ENCODE measurements at regions not wholly inside any gene's neighbourhood (a gene's known extent, or its start where the extent isn't known, plus 50 kb on each side); places are given as distances from the start of the nearest gene placed in this dataset.

DNA sequence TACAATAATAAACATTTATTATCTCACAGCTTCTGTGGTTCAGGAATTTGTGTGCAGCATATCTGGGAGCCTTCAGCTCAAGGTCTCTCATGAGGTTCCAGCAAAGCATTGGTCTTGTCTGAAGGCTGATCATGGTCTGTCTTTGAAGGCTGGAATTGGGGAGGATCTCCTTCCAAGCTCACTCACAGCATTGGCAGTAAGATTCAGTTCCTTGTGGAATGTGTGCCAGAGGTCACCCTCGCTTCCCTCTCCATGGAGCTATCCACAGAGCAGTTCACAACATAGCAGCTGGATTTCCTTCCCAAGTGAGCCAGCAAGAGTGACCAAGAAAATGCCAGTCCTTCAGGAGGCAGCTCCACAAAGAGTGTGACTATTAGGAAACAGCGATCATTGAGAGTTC is 202.2 kb upstream of the ST6GAL2 start:
- Histone ChIP-seq H3K36me3 (no peaks in the 10 kb centered on the region), H3K27me3 (no peaks in the 10 kb centered on the region), H3K27ac (no peak overlapping the region), H3K4me3 (no peak overlapping the region), H3K9me3 (no peaks in the 10 kb centered on the region), H3K4me1 (peaks cover 0 to 2% (median 0%) of the 10 kb centered on the region in 3 donors)
- intact Hi-C loops (cut with DNase I): no loop called here
- no peak for TF ChIP-seq POLR2A (IDR thresholded peaks at IDR 0.05)
- TF ChIP-seq, protein P1, sequence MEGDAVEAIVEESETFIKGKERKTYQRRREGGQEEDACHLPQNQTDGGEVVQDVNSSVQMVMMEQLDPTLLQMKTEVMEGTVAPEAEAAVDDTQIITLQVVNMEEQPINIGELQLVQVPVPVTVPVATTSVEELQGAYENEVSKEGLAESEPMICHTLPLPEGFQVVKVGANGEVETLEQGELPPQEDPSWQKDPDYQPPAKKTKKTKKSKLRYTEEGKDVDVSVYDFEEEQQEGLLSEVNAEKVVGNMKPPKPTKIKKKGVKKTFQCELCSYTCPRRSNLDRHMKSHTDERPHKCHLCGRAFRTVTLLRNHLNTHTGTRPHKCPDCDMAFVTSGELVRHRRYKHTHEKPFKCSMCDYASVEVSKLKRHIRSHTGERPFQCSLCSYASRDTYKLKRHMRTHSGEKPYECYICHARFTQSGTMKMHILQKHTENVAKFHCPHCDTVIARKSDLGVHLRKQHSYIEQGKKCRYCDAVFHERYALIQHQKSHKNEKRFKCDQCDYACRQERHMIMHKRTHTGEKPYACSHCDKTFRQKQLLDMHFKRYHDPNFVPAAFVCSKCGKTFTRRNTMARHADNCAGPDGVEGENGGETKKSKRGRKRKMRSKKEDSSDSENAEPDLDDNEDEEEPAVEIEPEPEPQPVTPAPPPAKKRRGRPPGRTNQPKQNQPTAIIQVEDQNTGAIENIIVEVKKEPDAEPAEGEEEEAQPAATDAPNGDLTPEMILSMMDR (IDR thresholded peaks at IDR 0.05): no peak
- WGBS, 2 donors: 90 to 93% methylated on average over 1 of the region's 2 CpGs
- DNase-seq: no peak

DNA sequence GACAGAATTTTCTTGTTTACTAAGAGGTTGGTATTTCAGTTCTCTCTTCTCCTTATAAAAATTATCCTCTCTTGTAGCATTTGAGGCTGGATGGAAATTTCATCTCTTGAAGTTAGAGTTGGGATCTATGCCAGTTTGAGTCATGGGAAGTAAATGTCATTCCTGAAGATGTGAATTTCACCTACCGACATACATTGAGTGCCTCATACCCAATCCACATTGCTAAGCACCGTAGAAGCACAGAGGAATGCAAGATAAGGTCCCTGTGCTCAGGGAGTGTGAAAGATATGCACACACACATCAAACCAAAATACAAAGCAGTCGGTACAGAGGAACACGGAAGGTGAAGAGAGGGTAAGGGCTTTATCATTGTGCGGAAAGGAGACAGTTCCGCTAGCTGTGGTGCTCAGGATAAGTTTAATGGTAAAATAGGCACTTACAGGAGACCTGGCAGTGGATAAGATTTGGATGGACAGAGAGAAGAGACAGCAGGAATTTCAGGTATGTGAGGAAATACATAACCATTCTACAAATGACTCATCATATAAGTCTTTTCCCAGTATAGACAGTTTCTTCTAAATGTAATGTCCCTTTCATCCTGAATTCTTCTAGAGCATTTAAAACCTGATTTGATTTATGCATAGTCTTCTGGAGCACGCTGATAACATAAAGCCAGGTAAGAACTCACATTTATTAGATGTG is 205.3 kb upstream of the ST6GAL2 start:
- Histone ChIP-seq H3K27me3 (no peaks in the 10 kb centered on the region), H3K9me3 (no peaks in the 10 kb centered on the region), H3K27ac (no peak overlapping the region), H3K36me3 (no peaks in the 10 kb centered on the region), H3K4me3 (no peak overlapping the region), H3K4me1 (peaks cover 9 to 34% (median 11%) of the 10 kb centered on the region in 3 donors)
- 66 to 72% methylated on average over 7 of the region's 7 CpGs for WGBS, 2 donors
- DNase-seq: no peak
- TF ChIP-seq, protein P1 (IDR thresholded peaks at IDR 0.05): no peak
- intact Hi-C loops (cut with DNase I): no loop called here

DNA sequence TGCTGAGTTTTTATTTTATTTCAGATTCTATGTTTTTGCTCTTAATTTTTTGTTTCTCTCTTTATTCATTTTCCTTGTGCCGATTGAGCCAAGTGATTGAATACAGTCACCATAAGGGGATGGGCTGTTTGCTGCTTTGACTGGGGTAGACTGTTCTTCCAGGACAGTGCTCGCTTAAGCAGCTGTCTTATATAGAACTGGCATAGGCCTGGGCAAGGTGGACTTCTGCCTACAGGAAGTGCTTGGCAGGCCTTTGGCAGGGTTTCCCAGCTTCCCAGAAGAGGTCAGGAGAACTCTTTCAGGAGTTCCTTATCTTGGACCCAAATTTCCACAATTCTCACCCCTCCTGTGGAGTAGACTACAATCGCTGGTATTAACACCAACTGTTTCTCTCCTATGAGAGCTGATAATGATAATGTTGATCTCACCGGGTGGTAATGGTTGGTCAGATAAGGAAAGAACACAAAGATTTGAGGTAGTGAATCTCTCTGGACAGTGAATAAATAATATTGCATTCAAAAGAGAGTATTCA is 207.5 kb upstream of the ST6GAL2 start:
- intact Hi-C loops (cut with DNase I): no loop called here
- no peaks in the 10 kb centered on the region for H3K36me3 ChIP-seq
- H3K27me3 ChIP-seq: no peaks in the 10 kb centered on the region
- DNase-seq: no peak
- 48 to 59% methylated on average over 4 of the region's 4 CpGs for WGBS, 2 donors
- TF ChIP-seq, protein P1 (IDR thresholded peaks at IDR 0.05): no peak
- TF ChIP-seq POLR2A (IDR thresholded peaks at IDR 0.05): no peak
- H3K9me3 ChIP-seq: no peaks in the 10 kb centered on the region
- H3K27ac ChIP-seq: peak overlapping the region in 2 of 4 donors; percentile 58 to 62
- no peak overlapping the region for H3K4me3 ChIP-seq
- H3K4me1 ChIP-seq: peaks cover 10 to 51% (median 11%) of the 10 kb centered on the region in 3 donors

DNA sequence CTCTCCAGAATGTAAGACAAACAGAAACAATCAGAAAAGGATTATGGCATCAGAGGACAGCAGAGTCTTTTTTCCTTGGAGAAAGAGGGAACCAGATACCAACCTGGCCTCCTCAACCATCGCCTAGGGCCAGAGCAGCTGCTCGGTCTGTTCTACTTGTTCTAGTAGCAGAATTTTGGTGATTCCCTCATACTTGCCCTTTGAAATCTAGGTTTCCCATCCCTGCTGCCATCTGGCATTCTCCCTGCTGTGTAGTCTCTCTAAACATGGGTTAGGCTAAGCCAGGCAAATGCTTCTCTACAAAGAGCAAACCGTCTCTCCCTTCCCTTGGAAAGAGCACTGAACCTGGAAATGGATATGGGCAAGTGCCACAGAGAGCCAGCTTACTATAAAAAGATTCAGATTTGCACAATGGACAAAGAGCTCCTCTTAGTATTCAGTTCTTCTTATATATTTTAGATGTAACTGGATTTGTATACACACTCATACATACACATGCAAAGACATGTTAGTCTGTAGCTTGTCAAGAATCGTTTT is 208.6 kb upstream of the ST6GAL2 start:
- Histone ChIP-seq H3K4me1 (peaks cover 10 to 51% (median 11%) of the 10 kb centered on the region in 3 donors), H3K27ac (peak overlapping the region in 3 of 4 donors; percentile 54 to 62 (median 58)), H3K36me3 (no peaks in the 10 kb centered on the region), H3K4me3 (no peak overlapping the region), H3K27me3 (no peaks in the 10 kb centered on the region), H3K9me3 (no peaks in the 10 kb centered on the region)
- DNase-seq: no peak
- intact Hi-C loops (cut with DNase I): no loop called here
- 27% methylated on average over 4 of the region's 4 CpGs for WGBS, 2 donors
- TF ChIP-seq, protein P1 (IDR thresholded peaks at IDR 0.05): no peak

DNA sequence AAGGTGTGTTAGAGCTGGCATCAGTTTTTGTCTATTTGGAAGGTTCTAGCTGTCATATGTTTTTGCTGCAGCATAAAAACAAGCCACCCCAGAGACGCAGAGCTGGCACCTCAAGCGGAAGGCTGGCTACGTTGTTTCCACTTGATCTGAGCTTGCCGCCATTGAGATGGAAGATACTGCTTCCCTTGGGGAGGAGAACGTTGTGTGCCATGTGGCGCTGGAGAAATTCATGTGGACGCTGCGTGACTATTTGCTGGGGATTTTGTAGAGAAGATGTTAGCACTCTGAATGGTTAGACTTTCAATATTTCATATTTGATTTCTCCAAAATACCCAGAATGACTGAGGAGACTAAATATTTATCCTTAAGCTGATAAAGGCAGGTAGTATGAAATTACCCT is 216.2 kb upstream of the ST6GAL2 start:
- Histone ChIP-seq H3K9me3 (no peaks in the 10 kb centered on the region), H3K4me3 (no peak overlapping the region), H3K27me3 (no peaks in the 10 kb centered on the region), H3K27ac (no peak overlapping the region), H3K36me3 (no peaks in the 10 kb centered on the region), H3K4me1 (peaks cover 0 to 9% (median 0%) of the 10 kb centered on the region in 3 donors)
- no peak for TF ChIP-seq POLR2A (IDR thresholded peaks at IDR 0.05)
- TF ChIP-seq, protein P1 (IDR thresholded peaks at IDR 0.05): no peak
- intact Hi-C loops (cut with DNase I): no loop called here
- WGBS, 2 donors: 90 to 98% methylated on average over 8 of the region's 8 CpGs
- no peak for DNase-seq

All from esophagus squamous epithelium (tissue), 5 donors.